K562 (cell line): ENCODE measurements at regions not wholly inside any gene's neighbourhood (a gene's known extent, or its start where the extent isn't known, plus 50 kb on each side); places are given as distances from the start of the nearest gene placed in this dataset.

Experiments used
- ATAC-seq: fragments of 200-7000 bp; cut with Tn5 transposase; 3 replicates; pipeline ENCODE4 v1.9.1; 2020; ENCODE audit warnings: moderate library complexity
- BruUV-seq: library from RNA; stranded (reverse); fragments of 400-500 nt; replicated peaks from 2 replicates; lab custom pipeline; 2021; lab: Mats Ljungman, UMichigan
- CTCF ChIA-PET: fragments of 300-600 bp; formaldehyde crosslinking; extraction: SDS; loops from one replicate; lab custom pipeline; 2021; ENCODE audit warnings: low intra/inter-chr PET ratio; lab: Yijun Ruan, JAX
- POLR2A ChIA-PET: fragments of 300-600, 350-650 bp; sonication (Branson Sonifier 250); formaldehyde crosslinking; extraction: SDS; loops from one replicate; lab custom pipeline; 2021; ENCODE audit warnings: antibody characterized with exemption, inconsistent platforms; lab: Yijun Ruan, JAX
- DNase-seq, 4 experiments: peaks; one replicate each; pipeline versions ENCODE4 v3.0.0 to v3.0.0-alpha.2; 2011 to 2018; ENCODE audit warnings: low spot score in 3 of 4, mixed read lengths in 3 of 4; ENCODE audit errors: extremely low read depth in 1 of 4
- FAIRE-seq: peaks from 2 replicates; lab custom pipeline; 2011; peaks lifted over from hg19 to GRCh38; lab: Jason Lieb, UNC
- H2AFZ ChIP-seq: 2 replicates; pipeline ENCODE4 v1.6.0; 2011; ENCODE audit warnings: low read depth, low read length, control low read depth, inconsistent platforms
- H3K27ac ChIP-seq: fragments of 200-600 bp; 3 replicates; pipeline ENCODE4 v1.8.0; 2011; ENCODE audit warnings: low read depth, mild to moderate bottlenecking, control low read depth, inconsistent platforms, low read length, moderate library complexity, mixed read lengths; ENCODE audit errors: extremely low read depth
- H3K27me3 ChIP-seq, 2 experiments: fragments of 300-600 bp in 1 of 2; 2 replicates in 1 of 2; 3 replicates in 1 of 2; pipeline versions ENCODE4 v1.6.0 to v1.8.0; 2011; ENCODE audit warnings: inconsistent platforms in 2 of 2, low read length in 2 of 2, mild to moderate bottlenecking in 1 of 2, mixed read lengths in 1 of 2, moderate library complexity in 1 of 2; ENCODE audit not compliant: control insufficient read depth in 2 of 2, insufficient read depth in 2 of 2
- H3K36me3 ChIP-seq: fragments of 300-600 bp; 3 replicates; pipeline ENCODE4 v1.8.0; 2011; ENCODE audit warnings: mild to moderate bottlenecking, low read length, inconsistent platforms; ENCODE audit not compliant: control insufficient read depth, insufficient read depth
- H3K4me1 ChIP-seq, 2 experiments: fragments of 200-600 bp in 1 of 2; replicated peaks in 1 of 2; 2 replicates in 1 of 2; 3 replicates in 1 of 2; pipeline versions ENCODE4 v1.5.1 to v1.8.0; 2011; ENCODE audit warnings: inconsistent platforms in 2 of 2, low read length in 2 of 2, mild to moderate bottlenecking in 1 of 2, mixed read lengths in 1 of 2, moderate library complexity in 1 of 2; ENCODE audit not compliant: control insufficient read depth in 2 of 2, insufficient read depth in 2 of 2
- H3K4me2 ChIP-seq: 2 replicates; pipeline ENCODE4 v1.6.1; 2011; ENCODE audit warnings: low read length, control low read depth, inconsistent platforms, mixed read lengths; ENCODE audit not compliant: insufficient read depth
- H3K4me3 ChIP-seq: fragments of 200-600 bp; sonication (generic), shearing (Covaris generic); 2 replicates; pipeline ENCODE4 v1.5.1; 2016; ENCODE audit warnings: control low read depth, inconsistent platforms
- H3K79me2 ChIP-seq: fragments of 200-600 bp; 3 replicates; pipeline ENCODE4 v1.8.0; 2011; ENCODE audit warnings: low read length, inconsistent platforms; ENCODE audit not compliant: control insufficient read depth, insufficient read depth
- H3K9ac ChIP-seq, 2 experiments: 2 replicates each; pipeline versions ENCODE4 v1.6.0 to v1.6.1; 2011; ENCODE audit warnings: low read depth in 2 of 2, low read length in 2 of 2, control low read depth in 1 of 2, inconsistent platforms in 1 of 2, mild to moderate bottlenecking in 1 of 2, mixed read lengths in 1 of 2; ENCODE audit not compliant: insufficient read depth in 1 of 2
- H3K9me1 ChIP-seq: one replicate; pipeline ENCODE4 v1.6.0; 2011; ENCODE audit warnings: inconsistent platforms, mild to moderate bottlenecking, low read length, moderate library complexity; ENCODE audit not compliant: control insufficient read depth, insufficient read depth
- H3K9me3 ChIP-seq: replicated peaks from 2 replicates; pipeline ENCODE4 v1.5.1; 2011; ENCODE audit warnings: low read depth, low read length, inconsistent platforms; ENCODE audit not compliant: control insufficient read depth, insufficient read depth
- H4K20me1 ChIP-seq: replicated peaks from 2 replicates; pipeline ENCODE4 v1.6.1; 2011; ENCODE audit warnings: low read length, inconsistent platforms, mixed read lengths; ENCODE audit not compliant: control insufficient read depth, insufficient read depth
- E2F6 ChIP-seq, 2 experiments: IDR thresholded peaks; 2 replicates each; pipeline ENCODE4 v1.6.1; 2011; ENCODE audit warnings: borderline replicate concordance in 1 of 2, control low read depth in 1 of 2, low read depth in 1 of 2, low read length in 1 of 2, mild to moderate bottlenecking in 1 of 2, mixed read lengths in 1 of 2, moderate library complexity in 1 of 2; ENCODE audit not compliant: insufficient read depth in 1 of 2, insufficient read length in 1 of 2, poor library complexity in 1 of 2, severe bottlenecking in 1 of 2; ENCODE audit errors: extremely low read depth in 1 of 2
- SP2 ChIP-seq: IDR thresholded peaks from 2 replicates; pipeline ENCODE4 v1.6.1; 2011; ENCODE audit warnings: mild to moderate bottlenecking, low read depth, low read length, moderate library complexity; ENCODE audit not compliant: poor library complexity, severe bottlenecking; ENCODE audit errors: extremely low read depth
- WGBS: fragments of 100-300 bp; shearing (Covaris generic); methylation state at CpG from one replicate; pipeline ENCODE4 v1.1.6; 2016; ENCODE audit warnings: low coverage, mixed read lengths; ENCODE audit not compliant: insufficient coverage; ENCODE audit errors: missing lambda C conversion rate; 5-methylcytosine and 5-hydroxymethylcytosine counted together
- in situ Hi-C: fragments of 300-500 bp; cut with MboI; formaldehyde crosslinking; loops from 4 replicates; pipeline ENCODE4 v1.15.0; 2018; ENCODE audit warnings: inconsistent platforms, mixed read lengths
- intact Hi-C: fragments of 100-400 bp; cut with micrococcal nuclease; formaldehyde crosslinking; loops from 2 replicates; pipeline ENCODE4 v1.14.2; 2022

GRCh38 chr6:170049641-170050561 is 241.0 kb downstream of the DLL1 start:
- H3K4me2 ChIP-seq = no peak overlapping the region
- no peak overlapping the region for H2AFZ ChIP-seq
- no peaks in the 10 kb centered on the region for H3K9me1 ChIP-seq
- H3K4me1 ChIP-seq = no peaks in the 10 kb centered on the region
- H3K79me2 ChIP-seq = no peaks in the 10 kb centered on the region
- BruUV-seq = no TSS peak
- no peak overlapping the region for H3K27ac ChIP-seq
- in situ Hi-C loops = no loop called here
- H3K4me3 ChIP-seq = no peak overlapping the region
- no peak overlapping the region for H3K9ac ChIP-seq
- intact Hi-C loops = no loop called here
- H3K27me3 ChIP-seq = peaks cover 11 to 57% of the 10 kb centered on the region in 2 experiments
- ATAC-seq (no peak), FAIRE-seq (no peak), DNase-seq (no peak)
- POLR2A ChIA-PET = no interaction called here
- H3K9me3 ChIP-seq = no peaks in the 10 kb centered on the region
- H3K36me3 ChIP-seq = no peaks in the 10 kb centered on the region
- CTCF ChIA-PET = no interaction called here
- TF ChIP-seq E2F6 (IDR thresholded peaks at IDR 0.05; ENCODE audit: borderline replicate concordance in 1 of 2, extremely low read depth in 1 of 2, insufficient read depth in 1 of 2, insufficient read length in 1 of 2, low read depth in 1 of 2, low read length in 1 of 2, poor library complexity in 1 of 2, severe bottlenecking in 1 of 2) (peak in 1 of 2 experiments; percentile 39), SP2 (no peak)
- no peaks in the 10 kb centered on the region for H4K20me1 ChIP-seq
- 1% methylated on average over 38 of the region's 38 CpGs for WGBS
